ENCODE measurements at regions not wholly inside any gene's neighbourhood (a gene's known extent, or its start where the extent isn't known, plus 50 kb on each side); places are given as distances from the start of the nearest gene placed in this dataset.

GRCh38 chr3:112738366-112738765, 97.4 kb upstream of the CCDC80 start:
- TF ChIP-seq POLR2AphosphoS5 (IDR thresholded peaks at IDR 0.05) = no peak
- intact Hi-C loops (cut with DNase I) = loop anchor here (5.0 to 10.0 kb wide), 2 partner anchors 79 to 154 kb away; no protein-coding TSS in a partner anchor

GRCh38 chr3:112736805-112737566, 96.0 kb upstream of the CCDC80 start:
- Histone ChIP-seq H3K4me3 (no peak overlapping the region), H3K27ac (replicated peaks in 1 of 4) (no peak overlapping the region), H3K27me3 (no peaks in the 10 kb centered on the region), H3K36me3 (no peaks in the 10 kb centered on the region), H3K4me1 (peaks cover 0 to 4% (median 0%) of the 10 kb centered on the region in 4 donors), H3K9me3 (no peaks in the 10 kb centered on the region)
- 91% methylated on average over 10 of the region's 10 CpGs for WGBS
- intact Hi-C loops (cut with DNase I) = loop anchor here (2.0 to 10.0 kb wide), 3 partner anchors 80 to 152 kb away; no protein-coding TSS in a partner anchor
- TF ChIP-seq EP300 (IDR thresholded peaks at IDR 0.05) = no peak
- no peak for TF ChIP-seq CTCF (IDR thresholded peaks at IDR 0.05)
- TF ChIP-seq POLR2A (IDR thresholded peaks at IDR 0.05; ENCODE audit: low read depth) = no peak
- TF ChIP-seq POLR2AphosphoS5 (IDR thresholded peaks at IDR 0.05) = no peak
- no peak for DNase-seq (ENCODE audit: extremely low spot score)

More at GRCh38 chr3:112738366-112738765, 97.4 kb upstream of the CCDC80 start:
- no peak overlapping the region for H3K4me3 ChIP-seq
- H3K27ac ChIP-seq (replicated peaks in 1 of 4) = no peak overlapping the region
- peaks cover 0 to 4% (median 0%) of the 10 kb centered on the region in 4 donors for H3K4me1 ChIP-seq
- H3K9me3 ChIP-seq = no peaks in the 10 kb centered on the region
- no peaks in the 10 kb centered on the region for H3K27me3 ChIP-seq
- no peaks in the 10 kb centered on the region for H3K36me3 ChIP-seq
- no peak for DNase-seq (ENCODE audit: extremely low spot score)

GRCh38 chr3:112736386-112736785, 95.4 kb upstream of the CCDC80 start:
- Histone ChIP-seq H3K4me3 (no peak overlapping the region), H3K27me3 (no peaks in the 10 kb centered on the region), H3K9me3 (no peaks in the 10 kb centered on the region), H3K4me1 (peaks cover 0 to 4% (median 0%) of the 10 kb centered on the region in 4 donors), H3K36me3 (no peaks in the 10 kb centered on the region), H3K27ac (replicated peaks in 1 of 4) (no peak overlapping the region)
- WGBS = 75% methylated on average over 5 of the region's 5 CpGs
- TF ChIP-seq POLR2A (IDR thresholded peaks at IDR 0.05; ENCODE audit: low read depth) = no peak
- TF ChIP-seq EP300 (IDR thresholded peaks at IDR 0.05) = no peak
- no peak for TF ChIP-seq CTCF (IDR thresholded peaks at IDR 0.05)
- no peak for TF ChIP-seq POLR2AphosphoS5 (IDR thresholded peaks at IDR 0.05)
- intact Hi-C loops (cut with DNase I) = loop anchor here (2.0 to 10.0 kb wide), 3 partner anchors 81 to 152 kb away; no protein-coding TSS in a partner anchor
- no peak for DNase-seq (ENCODE audit: extremely low spot score)

GRCh38 chr3:112735926-112736325, 95.0 kb upstream of the CCDC80 start:
- Histone ChIP-seq H3K4me3 (no peak overlapping the region), H3K36me3 (no peaks in the 10 kb centered on the region), H3K9me3 (no peaks in the 10 kb centered on the region), H3K4me1 (peaks cover 0 to 4% (median 0%) of the 10 kb centered on the region in 4 donors), H3K27ac (replicated peaks in 1 of 4) (no peak overlapping the region), H3K27me3 (no peaks in the 10 kb centered on the region)
- TF ChIP-seq EP300 (IDR thresholded peaks at IDR 0.05) (no peak), POLR2A (IDR thresholded peaks at IDR 0.05; ENCODE audit: low read depth) (no peak), POLR2AphosphoS5 (IDR thresholded peaks at IDR 0.05) (no peak), CTCF (IDR thresholded peaks at IDR 0.05) (no peak)
- DNase-seq (ENCODE audit: extremely low spot score) = no peak
- intact Hi-C loops (cut with DNase I) = loop anchor here (2.0 to 10.0 kb wide), 4 partner anchors 81 to 243 kb away; no protein-coding TSS in a partner anchor
- 92% methylated on average over 3 of the region's 3 CpGs for WGBS

- intact Hi-C loops (cut with DNase I) = loop anchor here (2.0 to 10.0 kb wide), 3 partner anchors 82 to 244 kb away; no protein-coding TSS in a partner anchor
- no peak for DNase-seq (ENCODE audit: extremely low spot score)
Observed at GRCh38 chr3:112734736-112735350, 93.9 kb upstream of the CCDC80 start.

More at GRCh38 chr3:112734736-112735350, 93.9 kb upstream of the CCDC80 start:
- 80% methylated on average over 12 of the region's 12 CpGs for WGBS
- Histone ChIP-seq H3K27me3 (no peaks in the 10 kb centered on the region), H3K9me3 (no peaks in the 10 kb centered on the region), H3K4me3 (no peak overlapping the region), H3K4me1 (peaks cover 0 to 4% (median 0%) of the 10 kb centered on the region in 4 donors), H3K27ac (replicated peaks in 1 of 4) (no peak overlapping the region), H3K36me3 (no peaks in the 10 kb centered on the region)
- TF ChIP-seq CTCF (IDR thresholded peaks at IDR 0.05) = peak; percentile 51 to 67 (median 53)
- TF ChIP-seq POLR2A (IDR thresholded peaks at IDR 0.05; ENCODE audit: low read depth) = no peak
